NCI-H2171 treated with DMSO at 0.1 percent for 48 hours (cell line): ENCODE measurements at regions not wholly inside any gene's neighbourhood (a gene's known extent, or its start where the extent isn't known, plus 50 kb on each side); places are given as distances from the start of the nearest gene placed in this dataset.
"Not testable (repeated sequence)": the region's sequence is repeated elsewhere in the genome, so short reads cannot be mapped to it uniquely, and the experiment has no call there.

ENCODE experiments used
- DNase-seq: peaks from one replicate; lab custom pipeline; 2025; lab: John Stamatoyannopoulos, UW

DNA sequence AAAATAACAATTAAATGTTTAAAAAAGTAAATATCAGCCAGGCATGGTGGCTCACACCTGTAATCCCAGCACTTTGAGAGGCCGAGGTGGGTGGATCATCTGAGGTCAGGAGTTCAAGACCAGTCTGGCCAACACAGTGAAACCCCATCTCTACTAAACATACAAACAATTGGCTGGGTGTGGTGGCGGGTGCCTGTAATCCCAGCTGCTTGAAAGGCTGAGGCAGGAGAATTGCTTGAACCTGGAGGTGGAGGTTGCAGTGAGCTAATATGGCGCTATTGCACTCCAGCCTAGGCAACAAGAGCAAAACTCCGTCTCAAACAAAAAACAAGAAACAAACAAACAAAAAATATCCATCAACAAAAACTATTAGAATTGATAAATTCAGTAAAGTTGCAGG is 77.5 kb downstream of the SNX5 start:
- not testable (repeated sequence) for DNase-seq

DNA sequence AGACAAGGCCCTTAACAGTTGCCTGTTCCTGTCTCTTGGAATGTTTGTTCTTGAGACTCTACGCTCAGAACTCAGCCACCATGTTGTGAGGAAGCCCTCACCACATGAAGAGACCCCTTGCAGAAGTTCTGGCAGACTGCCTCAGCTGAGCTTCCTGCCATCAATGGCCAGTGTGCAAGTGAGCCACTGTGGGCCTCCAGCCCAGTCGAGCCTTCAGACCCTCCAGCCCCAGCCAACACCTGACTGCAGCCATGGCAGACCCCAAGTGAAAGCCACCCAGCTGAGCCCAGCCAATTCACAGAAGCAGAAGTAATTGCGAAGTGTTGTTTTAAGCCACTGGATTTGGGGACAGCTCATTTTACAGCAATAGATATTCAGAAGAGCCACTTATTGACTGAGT is 78.3 kb downstream of the SNX5 start:
- no peak for DNase-seq

DNA sequence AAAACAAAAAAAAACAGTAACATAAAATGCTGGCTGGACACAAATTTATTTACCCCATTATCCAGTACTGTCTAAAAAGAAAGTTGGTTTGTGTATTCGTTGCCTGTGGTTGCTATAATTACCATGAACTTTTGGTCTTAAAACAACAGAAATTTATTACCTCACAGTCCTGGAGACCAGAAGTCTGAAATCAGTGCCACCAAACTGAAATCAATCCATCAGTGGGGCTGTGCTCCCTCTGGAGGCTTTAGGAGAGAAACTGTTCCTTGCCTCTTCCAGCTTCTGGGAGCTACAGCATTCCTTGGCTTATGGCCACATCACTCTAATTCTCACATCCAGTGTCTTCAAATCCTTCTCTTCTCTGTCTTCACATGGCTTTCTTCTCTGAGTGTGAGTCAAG is 79.4 kb downstream of the SNX5 start:
- no peak for DNase-seq

DNA sequence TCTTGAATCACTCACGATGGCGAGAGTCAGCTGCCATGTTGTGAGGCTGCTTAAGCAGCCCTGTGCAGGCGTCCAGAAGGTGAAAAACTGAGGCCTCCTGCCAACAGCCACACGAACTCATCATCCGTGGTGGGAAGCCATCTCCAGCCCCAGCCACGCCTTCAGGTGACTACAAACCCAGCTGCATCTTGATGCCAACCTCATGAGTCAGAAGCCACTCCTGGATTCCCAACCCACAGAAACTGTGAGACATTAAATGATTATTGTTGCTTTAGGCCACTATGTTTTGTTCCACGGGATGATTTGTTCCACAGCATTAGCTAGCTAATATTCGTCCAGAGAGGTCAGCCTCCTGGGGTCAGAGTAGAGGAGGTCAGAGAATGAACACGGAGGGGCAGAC is 80.5 kb downstream of the SNX5 start:
- no peak for DNase-seq

DNA sequence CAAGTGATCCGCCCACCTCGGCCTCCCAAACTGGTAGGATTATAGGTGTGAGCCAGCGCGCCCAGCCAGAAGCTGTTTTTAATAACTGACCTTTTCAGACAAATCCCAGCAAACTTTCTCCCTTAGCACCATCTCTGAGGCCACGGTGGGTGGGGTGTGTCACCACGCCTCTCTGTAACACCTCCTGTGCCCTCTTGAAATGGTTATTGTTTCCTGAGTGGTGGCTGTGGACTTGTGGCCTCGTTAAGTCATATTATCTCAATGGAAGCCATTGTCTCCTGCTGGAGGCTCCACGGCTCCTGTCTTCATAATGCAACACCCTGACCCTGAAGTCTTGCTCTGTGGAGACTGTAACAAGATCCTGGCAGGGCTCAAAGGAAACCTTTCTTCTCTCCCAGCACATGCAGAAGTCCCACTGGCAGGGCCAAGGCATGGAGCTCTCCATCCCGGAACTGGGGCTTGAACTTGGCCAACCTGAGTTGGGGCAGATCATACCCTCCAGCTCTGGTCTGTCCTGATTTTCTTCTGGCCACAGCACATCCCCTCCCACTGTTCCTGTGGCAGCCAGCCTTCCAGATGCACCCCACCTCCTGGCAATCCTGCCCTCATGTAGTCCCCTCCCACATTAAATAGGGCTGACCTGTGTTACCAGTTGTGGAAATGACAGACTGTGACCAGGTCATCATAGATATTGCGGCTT is 81.1 kb downstream of the SNX5 start:
- DNase-seq: no peak

DNA sequence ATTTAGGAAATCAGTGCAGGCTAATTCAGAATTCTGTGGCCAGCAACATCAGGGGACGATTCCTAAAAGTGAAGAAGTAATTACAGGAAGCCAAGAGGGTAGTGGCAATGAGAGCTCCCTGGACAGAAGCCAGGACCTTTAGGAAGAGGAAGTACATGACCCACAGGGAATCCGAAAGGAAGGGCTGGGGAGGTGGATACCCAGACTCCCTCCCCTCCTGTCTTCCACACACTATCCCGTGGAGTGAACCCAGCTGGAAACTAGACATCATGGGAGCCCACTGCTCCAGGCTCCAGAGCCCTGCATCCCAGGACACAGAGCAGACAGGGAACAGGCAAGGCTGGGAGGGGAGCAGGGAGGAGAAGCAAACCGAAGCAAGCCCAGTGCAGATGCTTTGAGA is 83.0 kb downstream of the SNX5 start:
- no peak for DNase-seq

DNA sequence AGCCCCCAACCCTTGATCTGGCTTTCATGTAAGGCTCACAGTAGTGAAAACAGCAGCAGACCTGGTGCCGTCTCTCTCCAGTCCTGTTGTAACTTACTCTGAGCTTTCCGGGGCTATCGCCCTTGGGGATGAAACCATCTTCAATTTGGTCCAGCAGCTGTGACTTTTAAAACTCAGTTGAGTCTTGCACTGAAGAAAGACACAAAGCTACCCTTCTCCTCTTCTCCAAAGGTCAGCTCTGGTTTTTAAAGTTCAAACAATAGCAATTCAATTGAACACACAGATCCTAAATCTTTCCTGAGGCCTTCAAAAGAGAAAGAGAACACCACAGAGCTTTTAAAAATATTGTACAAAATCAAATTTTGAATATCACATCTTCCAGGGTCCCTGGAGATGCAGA is 83.5 kb downstream of the SNX5 start:
- no peak for DNase-seq

DNA sequence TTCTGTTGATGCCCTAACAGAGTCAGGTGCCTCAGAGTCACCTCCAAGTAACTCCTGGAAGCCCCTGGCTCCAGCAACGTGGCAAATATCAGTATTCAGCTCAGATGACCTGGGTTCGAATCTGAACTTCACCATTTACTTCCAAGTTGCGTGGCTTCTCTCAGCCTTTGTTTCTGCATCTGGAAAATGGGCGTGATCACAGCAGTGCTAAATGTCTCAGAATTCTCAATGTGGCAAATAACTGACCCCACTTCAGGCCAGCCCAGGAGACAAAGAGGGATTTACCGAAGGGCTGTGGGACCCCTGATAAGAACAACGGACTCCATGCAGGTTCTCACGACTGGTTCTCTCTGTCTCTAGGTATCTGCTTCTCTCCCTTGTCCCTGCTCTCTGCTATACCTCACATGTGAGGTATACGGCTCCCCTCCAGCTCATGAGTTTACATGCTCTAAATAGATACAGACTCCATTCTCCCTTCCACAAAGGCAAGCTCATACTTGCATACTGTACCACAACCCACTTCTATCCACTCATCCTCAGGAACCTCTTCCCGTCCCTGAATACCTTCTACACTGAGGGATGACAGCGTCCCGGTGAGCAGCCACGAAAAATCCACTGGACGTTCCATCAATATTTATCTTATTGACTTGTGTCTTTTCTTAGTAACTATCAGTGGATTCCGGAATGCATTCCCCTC is 84.1 kb downstream of the SNX5 start:
- no peak for DNase-seq

DNA sequence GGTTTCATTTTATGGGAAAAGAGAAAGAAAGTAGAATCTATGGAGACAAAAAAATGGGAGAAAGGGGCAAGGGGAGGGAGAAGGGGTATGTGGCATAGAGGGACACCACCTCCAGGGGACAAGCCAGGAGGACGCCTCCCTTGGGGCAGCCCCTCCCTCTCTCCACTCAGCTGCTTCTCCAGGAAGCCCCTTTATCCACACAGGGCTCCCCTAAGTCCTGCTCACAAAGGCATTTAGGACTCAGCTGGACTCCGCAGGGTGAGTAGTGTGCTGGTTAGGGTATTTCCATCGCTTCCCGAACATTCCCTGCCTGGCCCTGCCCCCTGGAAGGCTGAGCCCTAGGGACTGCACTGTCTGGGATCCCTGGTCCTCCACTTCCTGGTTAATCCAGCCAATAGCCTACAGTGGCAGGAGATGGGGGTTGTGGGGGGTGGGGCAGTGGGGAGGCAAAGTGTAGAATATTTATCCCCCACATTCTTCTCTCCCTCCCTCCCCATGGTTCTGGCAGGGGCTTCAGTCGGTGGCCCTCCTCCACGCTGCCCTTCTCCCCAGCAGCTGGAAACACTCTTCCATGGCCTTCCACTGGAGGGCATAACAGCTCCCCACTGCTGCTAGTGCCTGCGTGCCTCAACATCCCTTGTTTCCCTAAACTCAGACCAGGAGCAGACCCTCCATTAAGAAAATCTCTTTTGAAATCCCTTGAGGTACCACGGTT is 84.8 kb downstream of the SNX5 start:
- DNase-seq: no peak

DNA sequence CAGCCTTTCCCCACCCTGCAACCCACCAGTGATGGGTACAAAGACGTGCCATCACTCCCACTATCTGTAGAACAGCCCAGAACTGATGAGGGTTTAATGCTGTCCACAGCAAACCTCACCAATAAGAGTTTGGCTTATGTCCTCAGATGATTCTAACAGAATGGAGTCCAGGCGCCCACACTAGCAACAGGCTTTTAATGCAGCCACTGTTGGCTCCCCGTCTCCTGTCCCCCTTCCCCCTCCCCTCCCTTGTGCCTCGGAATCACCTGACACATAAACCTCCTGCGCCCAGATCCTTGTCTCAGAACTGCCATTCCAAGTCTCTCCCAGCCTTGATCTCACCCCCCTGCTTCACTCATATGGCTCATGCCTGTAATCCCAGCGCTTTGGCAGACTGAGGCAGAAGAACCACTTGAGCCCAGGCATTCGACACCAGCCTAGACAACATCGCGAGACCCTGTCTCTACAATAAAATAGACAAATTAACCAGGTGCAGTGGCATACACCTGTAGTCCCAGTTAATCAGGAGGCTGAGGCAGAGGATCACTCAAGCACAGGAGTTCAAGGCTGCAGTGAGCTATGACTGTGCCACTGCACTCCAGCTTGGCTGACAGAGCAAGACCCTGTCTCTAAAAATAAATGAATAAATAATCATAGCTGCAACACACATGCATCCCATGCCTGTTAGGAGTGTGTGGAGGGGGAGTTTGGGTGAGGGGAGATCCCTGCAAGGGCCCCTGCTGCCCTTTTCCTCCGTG is 85.6 kb downstream of the SNX5 start:
- no peak for DNase-seq

DNA sequence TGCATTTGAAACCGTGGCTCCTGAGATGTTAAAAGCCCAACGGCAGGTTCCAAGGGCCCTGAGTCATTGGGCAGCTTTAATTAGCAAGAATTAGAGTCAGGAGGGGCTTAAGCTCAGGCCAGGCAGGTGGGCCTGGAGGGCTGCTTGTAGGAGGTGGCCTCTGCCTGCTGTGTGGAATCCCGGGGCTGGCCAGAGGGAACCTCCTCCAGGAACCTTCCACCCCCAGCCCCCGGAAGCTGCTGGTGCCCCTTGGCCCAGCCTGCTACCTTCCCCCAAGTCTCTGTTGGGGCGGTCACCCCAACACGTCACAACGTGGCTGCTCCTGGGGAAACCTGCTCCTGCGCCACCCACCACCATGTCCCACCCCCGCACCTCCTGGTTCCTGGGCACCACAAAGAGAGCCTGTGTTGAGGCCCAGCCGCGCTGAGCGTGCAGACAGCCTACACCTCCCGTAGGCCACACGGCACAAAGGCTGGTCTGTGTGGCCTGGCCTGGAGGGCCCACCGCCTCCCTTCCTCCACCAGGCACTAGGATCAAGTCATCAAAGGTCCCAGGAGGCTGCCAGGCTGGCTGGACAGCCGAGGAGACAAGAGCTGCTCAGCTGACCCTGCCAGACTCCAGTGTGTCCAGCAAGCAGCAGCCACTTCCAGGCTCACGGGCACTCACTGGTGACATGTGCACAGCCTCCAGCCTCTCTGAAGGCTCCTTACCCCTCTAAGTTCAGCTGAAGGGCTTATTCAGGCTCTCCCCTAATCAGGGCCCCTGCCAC is 86.3 kb downstream of the SNX5 start:
- no peak for DNase-seq

DNA sequence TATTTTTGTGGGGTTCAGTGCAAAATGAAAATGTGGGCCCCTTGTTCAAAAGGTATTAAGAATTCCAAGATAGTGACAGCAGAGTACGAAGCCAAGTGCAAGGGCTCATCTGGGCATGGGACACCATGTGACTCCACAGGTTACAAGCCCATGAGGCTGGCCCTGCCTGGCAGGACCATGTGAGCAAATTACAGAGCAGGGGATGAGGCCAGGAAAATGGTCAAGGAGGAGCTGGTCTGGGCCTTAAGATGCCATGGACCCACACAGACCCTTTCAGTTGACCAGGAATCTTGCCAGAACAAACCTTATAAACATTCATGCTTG is 86.9 kb downstream of the SNX5 start:
- no peak for DNase-seq

DNA sequence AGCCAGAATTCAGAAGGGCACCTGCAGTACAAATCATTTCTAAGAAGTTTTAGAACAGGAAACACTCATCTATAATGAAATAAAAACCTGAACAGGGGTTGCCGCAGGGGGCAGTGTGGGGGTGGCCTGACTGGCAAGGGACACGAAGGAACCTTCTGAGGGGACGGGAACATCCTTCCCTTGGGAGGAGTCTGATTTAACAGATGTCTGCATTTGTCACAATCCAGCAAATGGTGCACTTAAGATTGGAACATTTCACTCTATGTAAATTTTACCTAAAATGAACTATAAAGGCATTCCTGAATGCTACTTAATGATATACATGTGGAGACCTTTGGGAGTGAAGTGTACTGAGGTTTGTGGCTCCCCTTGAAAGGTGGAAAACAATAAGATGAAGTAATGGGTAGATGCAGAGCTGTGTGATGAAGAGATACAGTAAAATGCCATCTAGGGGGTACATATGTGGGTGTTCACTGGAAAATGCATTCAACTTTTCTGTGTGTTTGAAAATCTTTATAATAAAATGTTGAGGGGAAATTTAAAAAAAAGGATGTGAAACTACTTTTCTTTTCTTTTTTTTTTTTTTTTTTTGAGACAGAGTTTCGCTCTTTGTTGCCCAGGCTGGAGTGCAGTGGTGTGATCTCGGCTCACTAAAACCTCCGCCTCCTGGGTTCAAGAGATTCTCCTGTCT is 89.5 kb downstream of the SNX5 start:
- no peak for DNase-seq

DNA sequence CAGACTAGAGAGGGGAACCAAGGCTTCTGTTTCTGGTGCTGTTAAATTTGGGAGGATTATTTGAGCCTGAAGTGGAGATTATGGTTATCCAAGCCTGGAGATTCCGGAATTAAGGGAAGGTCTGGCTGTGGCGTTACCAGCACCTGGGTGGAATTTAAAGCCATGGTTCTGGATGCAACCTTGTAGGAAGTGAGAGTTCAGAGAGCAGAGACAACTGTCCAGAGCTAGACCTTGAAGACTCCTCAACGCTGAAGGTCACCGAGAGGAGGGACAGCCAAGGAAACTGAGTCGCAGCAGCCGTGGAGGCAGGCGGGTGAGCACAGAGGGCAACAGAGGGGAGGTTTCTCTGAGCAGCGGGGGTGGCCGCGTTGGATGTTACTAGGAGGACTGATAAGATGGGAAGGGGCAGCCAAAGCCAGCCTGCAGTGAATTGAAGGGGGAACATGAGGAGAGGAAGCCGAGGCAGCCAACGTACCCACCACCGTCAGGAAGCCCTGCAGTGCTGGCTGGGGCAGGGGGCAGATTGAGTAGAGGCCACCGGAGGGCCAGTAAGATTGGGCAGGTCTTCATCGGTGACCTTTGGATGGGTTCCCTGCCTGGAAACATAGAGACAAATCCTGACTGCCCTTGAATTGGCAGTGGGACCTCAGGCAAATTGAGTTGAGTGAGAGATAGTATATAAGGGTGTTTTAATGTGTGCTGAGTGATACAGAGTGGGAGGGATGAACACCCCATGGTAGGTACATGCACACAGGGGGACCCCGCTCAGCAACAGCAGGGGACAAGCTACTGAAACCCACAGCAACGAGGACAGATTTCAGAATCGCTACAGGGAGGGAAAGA is 90.3 kb downstream of the SNX5 start:
- DNase-seq: no peak

DNA sequence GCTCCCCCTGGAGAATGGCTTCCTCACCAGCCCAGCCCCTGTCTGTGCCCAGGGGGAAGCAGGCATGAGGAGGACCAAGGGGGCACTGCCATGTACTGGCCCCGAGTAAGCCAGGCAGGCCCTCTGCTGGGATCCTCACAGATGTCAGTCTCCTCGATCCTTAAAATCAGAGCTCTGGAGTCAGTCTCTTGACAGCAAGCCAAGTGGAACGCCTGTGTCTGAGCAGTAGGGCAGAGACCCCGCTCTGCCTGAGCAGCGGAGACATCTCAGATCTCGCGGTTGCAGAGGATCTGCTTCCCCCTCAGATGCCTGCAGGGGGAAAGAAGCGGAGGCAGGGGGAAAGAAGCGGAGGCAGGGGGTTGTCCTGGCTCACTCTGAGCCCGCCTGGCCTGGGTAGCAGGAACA is 92.6 kb downstream of the SNX5 start:
- no peak for DNase-seq

DNA sequence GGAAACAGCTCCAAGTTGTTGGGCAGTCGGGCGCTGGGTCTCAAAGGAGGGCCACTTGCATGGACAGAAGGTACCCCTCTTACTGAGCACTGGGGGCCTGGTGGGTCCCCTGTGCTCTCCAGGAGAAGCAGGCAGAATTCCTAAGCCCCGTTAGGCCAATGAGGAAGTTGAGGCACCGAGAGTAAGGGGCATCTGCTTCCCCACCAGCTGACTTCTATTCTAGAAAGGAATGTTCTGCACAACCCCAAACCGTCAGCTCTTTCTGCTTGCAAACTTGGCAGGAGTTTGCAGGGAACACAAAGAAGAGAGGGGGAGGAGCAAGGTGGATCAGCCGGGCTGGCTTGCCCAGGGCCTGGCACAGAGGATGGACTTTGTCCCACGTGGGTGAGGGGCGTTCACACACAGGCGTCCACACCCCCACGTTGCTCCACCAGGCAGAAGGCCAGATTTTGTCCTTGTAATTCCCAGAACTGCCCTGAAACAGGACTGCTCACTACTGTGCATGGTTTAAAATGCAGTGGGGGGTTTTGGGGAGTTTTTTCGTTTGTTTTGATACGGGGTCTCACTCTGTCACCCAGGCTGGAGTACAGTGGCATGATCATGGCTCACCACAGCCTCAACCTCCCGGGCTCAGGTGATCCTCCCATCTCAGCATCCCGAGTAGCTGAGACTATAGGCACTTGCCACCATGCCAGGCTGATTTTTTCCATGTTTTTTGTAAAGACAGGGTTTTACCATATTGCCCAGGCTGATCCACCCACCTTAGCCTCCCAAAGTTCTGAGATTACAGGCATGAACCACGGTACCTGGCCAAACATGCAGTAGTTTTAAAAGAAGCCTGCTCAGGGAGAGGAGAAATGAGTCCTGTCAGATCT is 93.3 kb downstream of the SNX5 start:
- DNase-seq: no peak

DNA sequence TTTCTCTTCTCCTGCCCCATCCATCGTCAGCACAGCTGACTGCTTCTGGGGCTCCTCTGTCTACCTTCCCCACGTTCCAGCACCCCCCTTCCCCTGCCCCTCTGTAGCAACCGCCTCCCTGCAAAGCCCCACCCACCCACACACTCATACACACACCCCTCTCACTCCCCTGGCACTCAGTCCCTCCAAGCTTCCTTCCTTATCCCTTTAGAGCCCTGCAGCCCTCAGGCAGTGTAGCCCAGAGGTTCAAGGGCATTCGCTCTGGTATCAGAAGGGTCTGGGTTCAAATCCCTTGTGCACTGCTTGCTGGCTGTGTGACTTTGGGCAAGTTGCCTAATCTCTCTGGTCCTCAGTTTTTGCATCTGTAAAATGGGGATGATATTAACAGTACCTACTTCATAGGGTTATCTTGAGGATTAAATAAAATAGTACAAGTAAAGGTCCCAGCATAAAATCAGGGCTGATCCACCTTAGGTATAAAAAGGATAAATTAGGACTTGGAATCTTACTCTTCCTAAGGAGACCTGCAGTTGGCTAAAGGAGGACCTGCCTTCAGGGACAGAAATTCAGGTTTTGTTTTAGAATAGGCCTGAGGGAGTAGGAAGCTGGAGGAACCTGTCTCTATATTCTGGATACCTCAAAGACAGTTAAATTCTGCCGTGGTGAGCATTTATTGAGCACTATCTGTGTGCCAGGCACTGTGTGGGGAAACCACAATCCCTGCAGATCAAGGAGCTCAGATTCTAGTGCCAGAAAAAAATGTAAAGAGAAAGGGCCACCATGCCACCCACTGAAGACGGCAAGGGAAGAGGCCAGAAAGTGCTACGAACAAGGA is 94.1 kb downstream of the SNX5 start:
- no peak for DNase-seq
